Endothelial cell of umbilical vein (primary cell): ENCODE measurements at regions not wholly inside any gene's neighbourhood (a gene's known extent, or its start where the extent isn't known, plus 50 kb on each side); places are given as distances from the start of the nearest gene placed in this dataset.
"Not testable (repeated sequence)": the region's sequence is repeated elsewhere in the genome, so short reads cannot be mapped to it uniquely, and the experiment has no call there.

Source experiments
- CTCF ChIP-seq, 2 donors: IDR thresholded peaks; 1 replicate in 1 of 2; 2 replicates in 1 of 2; pipeline ENCODE4 v1.5.1; 2011; ENCODE audit warnings: low read length in 2 of 2, mild to moderate bottlenecking in 2 of 2, moderate library complexity in 2 of 2, control low read depth in 1 of 2, inconsistent platforms in 1 of 2, low read depth in 1 of 2; ENCODE audit not compliant: insufficient read depth in 1 of 2; ENCODE audit errors: extremely low read depth in 1 of 2
- EZH2 ChIP-seq: IDR thresholded peaks from 2 replicates; pipeline ENCODE4 v1.6.1; 2012; ENCODE audit warnings: borderline replicate concordance, low read depth, mild to moderate bottlenecking, moderate library complexity, low read length, inconsistent platforms; ENCODE audit not compliant: severe bottlenecking
- FOS ChIP-seq: IDR thresholded peaks from 2 replicates; pipeline ENCODE4 v1.6.1; 2011; ENCODE audit warnings: mild to moderate bottlenecking, low read length, moderate library complexity, borderline replicate concordance; ENCODE audit not compliant: insufficient read depth
- GATA2 ChIP-seq: IDR thresholded peaks from 2 replicates; pipeline ENCODE4 v1.7.0; 2011; ENCODE audit warnings: low read depth, mild to moderate bottlenecking, moderate library complexity, mixed read lengths, low read length; ENCODE audit not compliant: insufficient read length, insufficient read depth
- JUN ChIP-seq: IDR thresholded peaks from 2 replicates; pipeline ENCODE4 v1.6.1; 2011; ENCODE audit warnings: borderline replicate concordance, low read depth; ENCODE audit not compliant: insufficient read length, insufficient read depth
- MAX ChIP-seq: IDR thresholded peaks from 2 replicates; pipeline ENCODE4 v1.6.1; 2011; ENCODE audit not compliant: insufficient read depth, insufficient read length
- POLR2A ChIP-seq: IDR thresholded peaks from 2 replicates; pipeline ENCODE4 v1.6.1; 2012; ENCODE audit warnings: low read depth, mild to moderate bottlenecking, control low read depth, low read length
- POLR2AphosphoS5 ChIP-seq: IDR thresholded peaks from 2 replicates; pipeline ENCODE4 v1.6.1; 2012; ENCODE audit warnings: low read depth, mild to moderate bottlenecking, control low read depth, low read length, moderate library complexity; ENCODE audit not compliant: insufficient read depth

- not testable (repeated sequence) for TF ChIP-seq CTCF (IDR thresholded peaks at IDR 0.05; ENCODE audit: extremely low read depth in 1 of 2, insufficient read depth in 1 of 2, low read depth in 1 of 2, low read length in 2 of 2); POLR2A; EZH2; GATA2; FOS; POLR2AphosphoS5; JUN; MAX
Measured at GRCh38 chrX:52268502-52268901, 83.8 kb downstream of the MAGED4 start.
